ENCODE measurements at regions not wholly inside any gene's neighbourhood (a gene's known extent, or its start where the extent isn't known, plus 50 kb on each side); places are given as distances from the start of the nearest gene placed in this dataset.

- Histone ChIP-seq H4K20me1 (ENCODE audit: insufficient read depth) (no peaks in the 10 kb centered on the region), H3K9me3 (ENCODE audit: control insufficient read depth in 1 of 2, insufficient read depth in 1 of 2, low read depth in 1 of 2, low read length in 2 of 2) (no peaks in the 10 kb centered on the region), H3K36me3 (ENCODE audit: control insufficient read depth in 1 of 2, insufficient read depth in 2 of 2, low read length in 2 of 2) (no peaks in the 10 kb centered on the region), H3K4me3 (replicated peaks in 1 of 2; ENCODE audit: low read depth in 1 of 2, low read length in 2 of 2) (no peak overlapping the region), H3K27ac (ENCODE audit: low read depth, low read length) (no peak overlapping the region), H3K27me3 (ENCODE audit: insufficient read depth, low read length) (no peaks in the 10 kb centered on the region), H3K9ac (ENCODE audit: low read length) (no peak overlapping the region), H2AFZ (ENCODE audit: low read depth, low read length, poor library complexity, severe bottlenecking) (no peak overlapping the region), H3K4me1 (ENCODE audit: control insufficient read depth in 1 of 2, insufficient read depth in 2 of 2, low read length in 2 of 2) (no peaks in the 10 kb centered on the region), H3K79me2 (ENCODE audit: insufficient read depth, low read length) (no peaks in the 10 kb centered on the region), H3K9me2 (ENCODE audit: insufficient read depth) (no peaks in the 10 kb centered on the region), H3K4me2 (ENCODE audit: low read length) (no peak overlapping the region)
- POLR2A ChIA-PET, result no interaction called here
- ATAC-seq, result no peak
- no peak for DNase-seq (ENCODE audit: low read depth, low spot score)
- intact Hi-C loops (cut with micrococcal nuclease), result no loop called here
- TF ChIP-seq, protein P1, sequence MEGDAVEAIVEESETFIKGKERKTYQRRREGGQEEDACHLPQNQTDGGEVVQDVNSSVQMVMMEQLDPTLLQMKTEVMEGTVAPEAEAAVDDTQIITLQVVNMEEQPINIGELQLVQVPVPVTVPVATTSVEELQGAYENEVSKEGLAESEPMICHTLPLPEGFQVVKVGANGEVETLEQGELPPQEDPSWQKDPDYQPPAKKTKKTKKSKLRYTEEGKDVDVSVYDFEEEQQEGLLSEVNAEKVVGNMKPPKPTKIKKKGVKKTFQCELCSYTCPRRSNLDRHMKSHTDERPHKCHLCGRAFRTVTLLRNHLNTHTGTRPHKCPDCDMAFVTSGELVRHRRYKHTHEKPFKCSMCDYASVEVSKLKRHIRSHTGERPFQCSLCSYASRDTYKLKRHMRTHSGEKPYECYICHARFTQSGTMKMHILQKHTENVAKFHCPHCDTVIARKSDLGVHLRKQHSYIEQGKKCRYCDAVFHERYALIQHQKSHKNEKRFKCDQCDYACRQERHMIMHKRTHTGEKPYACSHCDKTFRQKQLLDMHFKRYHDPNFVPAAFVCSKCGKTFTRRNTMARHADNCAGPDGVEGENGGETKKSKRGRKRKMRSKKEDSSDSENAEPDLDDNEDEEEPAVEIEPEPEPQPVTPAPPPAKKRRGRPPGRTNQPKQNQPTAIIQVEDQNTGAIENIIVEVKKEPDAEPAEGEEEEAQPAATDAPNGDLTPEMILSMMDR (IDR thresholded peaks at IDR 0.05 in 2 of 3, conservative IDR thresholded peaks at IDR 0.05 in 1 of 3; ENCODE audit: borderline replicate concordance in 1 of 3, insufficient read depth in 1 of 3, low read depth in 2 of 3, low read length in 2 of 3), result no peak
- TF ChIP-seq, protein P2, sequence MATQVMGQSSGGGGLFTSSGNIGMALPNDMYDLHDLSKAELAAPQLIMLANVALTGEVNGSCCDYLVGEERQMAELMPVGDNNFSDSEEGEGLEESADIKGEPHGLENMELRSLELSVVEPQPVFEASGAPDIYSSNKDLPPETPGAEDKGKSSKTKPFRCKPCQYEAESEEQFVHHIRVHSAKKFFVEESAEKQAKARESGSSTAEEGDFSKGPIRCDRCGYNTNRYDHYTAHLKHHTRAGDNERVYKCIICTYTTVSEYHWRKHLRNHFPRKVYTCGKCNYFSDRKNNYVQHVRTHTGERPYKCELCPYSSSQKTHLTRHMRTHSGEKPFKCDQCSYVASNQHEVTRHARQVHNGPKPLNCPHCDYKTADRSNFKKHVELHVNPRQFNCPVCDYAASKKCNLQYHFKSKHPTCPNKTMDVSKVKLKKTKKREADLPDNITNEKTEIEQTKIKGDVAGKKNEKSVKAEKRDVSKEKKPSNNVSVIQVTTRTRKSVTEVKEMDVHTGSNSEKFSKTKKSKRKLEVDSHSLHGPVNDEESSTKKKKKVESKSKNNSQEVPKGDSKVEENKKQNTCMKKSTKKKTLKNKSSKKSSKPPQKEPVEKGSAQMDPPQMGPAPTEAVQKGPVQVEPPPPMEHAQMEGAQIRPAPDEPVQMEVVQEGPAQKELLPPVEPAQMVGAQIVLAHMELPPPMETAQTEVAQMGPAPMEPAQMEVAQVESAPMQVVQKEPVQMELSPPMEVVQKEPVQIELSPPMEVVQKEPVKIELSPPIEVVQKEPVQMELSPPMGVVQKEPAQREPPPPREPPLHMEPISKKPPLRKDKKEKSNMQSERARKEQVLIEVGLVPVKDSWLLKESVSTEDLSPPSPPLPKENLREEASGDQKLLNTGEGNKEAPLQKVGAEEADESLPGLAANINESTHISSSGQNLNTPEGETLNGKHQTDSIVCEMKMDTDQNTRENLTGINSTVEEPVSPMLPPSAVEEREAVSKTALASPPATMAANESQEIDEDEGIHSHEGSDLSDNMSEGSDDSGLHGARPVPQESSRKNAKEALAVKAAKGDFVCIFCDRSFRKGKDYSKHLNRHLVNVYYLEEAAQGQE (IDR thresholded peaks at IDR 0.05; ENCODE audit: low read depth), result no peak
- no peak for TF ChIP-seq EZH2phosphoT487 (IDR thresholded peaks at IDR 0.05; ENCODE audit: borderline replicate concordance)
- no TSS peak for BruUV-seq (replicated peaks)
- CTCF ChIA-PET, result no interaction called here
- RAD21 ChIA-PET (ENCODE audit: low non-redundant PET in 1 of 2, low total read pairs in 2 of 2, uncharacterized antibody in 2 of 2, unreplicated experiment in 2 of 2), result no interaction called here
Measured at GRCh38 chr7:112876877-112877276, 86.7 kb upstream of the TMEM168 start.

- DNase-seq (ENCODE audit: low read depth, low spot score) (no peak), ATAC-seq (no peak)
- CTCF ChIA-PET, result no interaction called here
- Histone ChIP-seq H3K9ac (ENCODE audit: low read length) (no peak overlapping the region), H3K27ac (ENCODE audit: low read depth, low read length) (no peak overlapping the region), H3K27me3 (ENCODE audit: insufficient read depth, low read length) (no peaks in the 10 kb centered on the region), H3K9me3 (ENCODE audit: control insufficient read depth in 1 of 2, insufficient read depth in 1 of 2, low read depth in 1 of 2, low read length in 2 of 2) (no peaks in the 10 kb centered on the region), H3K4me1 (ENCODE audit: control insufficient read depth in 1 of 2, insufficient read depth in 2 of 2, low read length in 2 of 2) (no peaks in the 10 kb centered on the region), H2AFZ (ENCODE audit: low read depth, low read length, poor library complexity, severe bottlenecking) (no peak overlapping the region), H3K79me2 (ENCODE audit: insufficient read depth, low read length) (no peaks in the 10 kb centered on the region), H3K4me2 (ENCODE audit: low read length) (no peak overlapping the region), H4K20me1 (ENCODE audit: insufficient read depth) (no peaks in the 10 kb centered on the region), H3K36me3 (ENCODE audit: control insufficient read depth in 1 of 2, insufficient read depth in 2 of 2, low read length in 2 of 2) (no peaks in the 10 kb centered on the region), H3K4me3 (replicated peaks in 1 of 2; ENCODE audit: low read depth in 1 of 2, low read length in 2 of 2) (no peak overlapping the region), H3K9me2 (ENCODE audit: insufficient read depth) (no peaks in the 10 kb centered on the region)
- TF ChIP-seq EZH2 (IDR thresholded peaks at IDR 0.05) (no peak), JUND (IDR thresholded peaks at IDR 0.05) (no peak), SP1 (IDR thresholded peaks at IDR 0.05; ENCODE audit: low read depth) (no peak)
- RAD21 ChIA-PET (ENCODE audit: low non-redundant PET in 1 of 2, low total read pairs in 2 of 2, uncharacterized antibody in 2 of 2, unreplicated experiment in 2 of 2), result no interaction called here
- intact Hi-C loops (cut with micrococcal nuclease), result no loop called here
- no TSS peak for BruUV-seq (replicated peaks)
- POLR2A ChIA-PET, result no interaction called here
Measured at GRCh38 chr7:112874909-112875308, 84.7 kb upstream of the TMEM168 start.
